ENCODE measurements at regions not wholly inside any gene's neighbourhood (a gene's known extent, or its start where the extent isn't known, plus 50 kb on each side); places are given as distances from the start of the nearest gene placed in this dataset.

DNA sequence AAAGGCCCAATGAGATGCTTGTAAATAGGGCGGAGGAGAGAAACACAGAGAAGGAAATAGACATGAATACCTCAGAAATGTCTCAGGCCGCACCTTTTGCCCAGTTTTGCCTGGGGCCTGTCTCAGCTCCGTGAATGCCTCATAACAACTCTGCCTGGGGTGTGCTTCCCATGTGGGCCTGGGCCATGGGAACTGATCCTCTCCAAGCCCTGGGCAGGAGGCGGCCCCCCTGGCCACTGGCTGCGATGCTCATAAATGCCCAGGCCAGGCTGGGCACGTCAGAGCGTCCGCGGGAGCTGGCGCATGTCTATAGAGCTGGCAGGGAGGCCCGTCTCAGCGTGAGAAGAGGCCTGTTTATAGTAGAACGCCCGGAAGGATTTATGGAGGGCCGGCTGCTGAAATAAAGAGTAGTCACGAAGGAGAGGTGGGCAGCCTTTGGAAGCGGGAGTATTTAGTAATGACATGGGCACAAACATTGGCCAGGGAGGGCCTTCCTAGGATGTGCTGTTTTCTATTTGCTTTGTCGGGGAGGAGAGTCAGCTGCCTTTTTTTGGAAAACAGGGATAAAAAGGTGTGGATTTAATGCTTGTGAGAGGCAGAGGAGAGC lies 85.9 kb upstream of the IGF1R start:
- no peak for DNase-seq

DNA sequence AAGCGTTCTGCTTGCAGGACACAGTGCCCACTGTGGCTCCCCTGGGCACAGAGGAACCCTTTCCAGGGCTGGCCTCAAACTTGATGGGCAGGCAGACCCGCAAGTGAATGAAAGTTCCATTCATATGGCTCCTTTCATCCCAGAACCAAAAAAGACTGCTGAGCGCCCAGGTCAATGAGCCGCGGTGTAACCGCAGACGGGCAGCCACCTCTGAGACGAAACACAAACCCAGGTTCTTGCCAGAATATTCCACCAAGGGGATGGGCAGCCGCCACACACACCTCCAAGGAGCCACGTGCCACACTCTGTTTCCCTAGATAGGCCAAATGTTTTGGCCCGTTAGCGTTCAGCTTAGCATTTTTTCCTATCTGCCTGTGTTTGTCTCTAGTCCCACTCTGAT lies 82.8 kb upstream of the IGF1R start:
- DNase-seq = no peak

- DNase-seq = no peak
Measured at GRCh38 chr15:98567951-98568350, 80.4 kb upstream of the IGF1R start.

- no peak for DNase-seq
Measured at GRCh38 chr15:98568382-98569017, 79.8 kb upstream of the IGF1R start.

GRCh38 chr15:98570119-98570518 lies 78.2 kb upstream of the IGF1R start:
- no peak for DNase-seq

GRCh38 chr15:98580572-98580971 lies 67.8 kb upstream of the IGF1R start:
- no peak for DNase-seq

- DNase-seq = no peak
Measured at GRCh38 chr15:98581715-98582114, 66.6 kb upstream of the IGF1R start.

DNA sequence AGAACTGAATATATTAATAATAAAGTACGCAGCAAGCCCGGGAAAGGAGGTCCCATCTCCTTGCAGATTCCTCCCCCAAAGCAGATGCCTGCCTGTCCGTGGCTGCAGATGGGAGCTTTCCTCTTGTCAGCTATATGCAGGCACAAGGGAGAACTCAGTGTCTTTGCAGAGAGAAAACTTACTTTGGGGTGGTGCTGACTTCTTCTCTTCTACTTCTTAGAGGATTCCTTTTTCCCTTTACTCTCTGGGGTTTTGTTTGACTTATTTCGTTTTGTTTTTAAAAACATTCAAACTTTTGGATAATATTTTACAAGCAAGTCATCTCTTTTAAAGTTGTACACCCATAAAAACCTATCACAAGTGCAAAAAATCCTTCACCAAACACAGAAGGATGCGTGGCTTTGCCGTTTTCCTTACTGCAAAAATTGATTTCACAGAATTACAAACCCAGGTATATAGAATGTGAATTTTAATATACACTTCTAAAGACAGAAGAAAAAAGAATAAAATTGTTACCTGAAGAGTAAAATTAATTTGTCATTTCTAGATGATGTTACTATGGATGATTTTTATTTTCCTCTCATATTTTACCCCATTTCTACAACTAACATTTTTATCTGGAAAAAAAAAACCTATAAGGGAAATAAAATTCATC lies 65.3 kb upstream of the IGF1R start:
- no peak for DNase-seq

- no peak for DNase-seq
Measured at GRCh38 chr15:98583771-98584430, 64.4 kb upstream of the IGF1R start.

- DNase-seq = no peak
Measured at GRCh38 chr15:98586066-98586465, 62.3 kb upstream of the IGF1R start.

GRCh38 chr15:98592136-98592535 lies 56.2 kb upstream of the IGF1R start:
- DNase-seq = no peak

GRCh38 chr15:98596131-98596530 lies 52.2 kb upstream of the IGF1R start:
- no peak for DNase-seq

GRCh38 chr15:98596885-98597392 lies 51.4 kb upstream of the IGF1R start:
- no peak for DNase-seq

- DNase-seq = no peak
Measured at GRCh38 chr15:98597666-98598065, 50.7 kb upstream of the IGF1R start.
